HEK293 (cell line): ENCODE measurements at regions not wholly inside any gene's neighbourhood (a gene's known extent, or its start where the extent isn't known, plus 50 kb on each side); places are given as distances from the start of the nearest gene placed in this dataset.

Experiments used
- CTCF ChIA-PET: fragments of 350-600 bp; formaldehyde crosslinking; extraction: SDS; loops from one replicate; lab custom pipeline; 2021; ENCODE audit warnings: antibody characterized with exemption; lab: Yijun Ruan, JAX
- POLR2A ChIA-PET: fragments of 300-600 bp; formaldehyde crosslinking; extraction: SDS; loops from one replicate; lab custom pipeline; 2020; ENCODE audit warnings: antibody characterized with exemption, inconsistent platforms; lab: Yijun Ruan, JAX
- H3K27ac ChIP-seq: fragments of 200-500 bp; sonication (Bioruptor generic); 2 replicates; pipeline ENCODE4 v1.5.1; 2014; ENCODE audit warnings: low read depth, low read length, control low read depth, inconsistent platforms; ENCODE audit errors: extremely low read depth
- H3K36me3 ChIP-seq, 2 experiments: fragments of 200-500 bp in 1 of 2; sonication (Bioruptor generic) in 1 of 2; 1 replicate in 1 of 2; 2 replicates in 1 of 2; pipeline ENCODE4 v1.5.1; 2014 to 2017; ENCODE audit warnings: inconsistent platforms in 2 of 2, low read length in 2 of 2; ENCODE audit not compliant: control insufficient read depth in 2 of 2, insufficient read depth in 1 of 2
- H3K4me1 ChIP-seq: fragments of 200-500 bp; sonication (Bioruptor generic); 2 replicates; pipeline ENCODE4 v1.5.1; 2014; ENCODE audit warnings: mild to moderate bottlenecking, low read length, inconsistent platforms; ENCODE audit not compliant: control insufficient read depth, insufficient read depth
- H3K4me3 ChIP-seq: 2 replicates; pipeline ENCODE4 v1.5.1; 2011; ENCODE audit warnings: low read depth, mild to moderate bottlenecking, control low read depth, low read length, moderate library complexity
- H3K9me3 ChIP-seq: fragments of 200-500 bp; sonication (Bioruptor generic); 2 replicates; pipeline ENCODE4 v1.5.1; 2014; ENCODE audit warnings: low read depth, low read length, inconsistent platforms; ENCODE audit not compliant: control insufficient read depth, insufficient read depth
- EGR2 ChIP-seq: fragments of 450-650 bp; formaldehyde crosslinking; IDR thresholded peaks from 2 replicates; pipeline ENCODE4 v1.5.1; 2016; ENCODE audit warnings: low read depth, missing biosample characterization, missing genetic modification characterization
- GLIS2 ChIP-seq: fragments of 450-650 bp; formaldehyde crosslinking; IDR thresholded peaks from 2 replicates; pipeline ENCODE4 v1.5.1; 2016; ENCODE audit warnings: missing biosample characterization, missing genetic modification characterization
- KLF8 ChIP-seq: fragments of 450-650 bp; formaldehyde crosslinking; IDR thresholded peaks from 2 replicates; pipeline ENCODE4 v1.5.1; 2016; ENCODE audit warnings: missing biosample characterization, missing genetic modification characterization
- SETDB1 ChIP-seq: IDR thresholded peaks from one replicate; pipeline ENCODE4 v1.6.1; 2017; ENCODE audit warnings: mild to moderate bottlenecking, low read length, moderate library complexity, mixed read lengths; ENCODE audit not compliant: insufficient read length
- YY2 ChIP-seq: fragments of 450-650 bp; formaldehyde crosslinking; IDR thresholded peaks from 2 replicates; pipeline ENCODE4 v1.5.1; 2016; ENCODE audit warnings: missing biosample characterization, missing genetic modification characterization
- ZBTB17 ChIP-seq: fragments of 450-650 bp; formaldehyde crosslinking; IDR thresholded peaks from 2 replicates; pipeline ENCODE4 v1.5.1; 2016; ENCODE audit warnings: missing biosample characterization, missing genetic modification characterization
- ZBTB21 ChIP-seq: fragments of 450-650 bp; formaldehyde crosslinking; IDR thresholded peaks from 2 replicates; pipeline ENCODE4 v1.5.1; 2017; ENCODE audit warnings: missing biosample characterization, missing genetic modification characterization
- ZFP3 ChIP-seq: fragments of 450-650 bp; formaldehyde crosslinking; IDR thresholded peaks from 2 replicates; pipeline ENCODE4 v1.5.1; 2016; ENCODE audit warnings: low read depth, missing biosample characterization, missing genetic modification characterization
- ZFP37 ChIP-seq: fragments of 450-650 bp; formaldehyde crosslinking; IDR thresholded peaks from 2 replicates; pipeline ENCODE4 v1.5.1; 2016; ENCODE audit warnings: missing biosample characterization, missing genetic modification characterization
- ZNF121 ChIP-seq: fragments of 450-650 bp; formaldehyde crosslinking; IDR thresholded peaks from 2 replicates; pipeline ENCODE4 v1.5.1; 2016; ENCODE audit warnings: missing biosample characterization, missing genetic modification characterization
- ZNF274 ChIP-seq, 2 experiments: fragments of 200-500 bp in 1 of 2; fragments of 450-650 bp in 1 of 2; sonication (Bioruptor generic) in 1 of 2; formaldehyde crosslinking in 1 of 2; IDR thresholded peaks; 2 replicates each; pipeline versions ENCODE4 v1.5.1 to v1.6.1; 2014 to 2016; ENCODE audit warnings: borderline replicate concordance in 1 of 2, inconsistent platforms in 1 of 2, low read length in 1 of 2, missing biosample characterization in 1 of 2, missing genetic modification characterization in 1 of 2
- ZNF341 ChIP-seq: fragments of 450-650 bp; formaldehyde crosslinking; IDR thresholded peaks from 2 replicates; pipeline ENCODE4; 2016; ENCODE audit warnings: low read depth, missing biosample characterization, missing genetic modification characterization
- ZNF48 ChIP-seq: fragments of 450-650 bp; formaldehyde crosslinking; IDR thresholded peaks from 2 replicates; pipeline ENCODE4 v1.5.1; 2016; ENCODE audit warnings: missing biosample characterization, missing genetic modification characterization
- ZNF654 ChIP-seq: fragments of 450-650 bp; formaldehyde crosslinking; IDR thresholded peaks from 2 replicates; pipeline ENCODE4 v1.5.1; 2016; ENCODE audit warnings: low read depth, missing biosample characterization, missing genetic modification characterization
- ZNF660 ChIP-seq: fragments of 450-650 bp; IDR thresholded peaks from 2 replicates; pipeline ENCODE4 v1.5.1; 2018; ENCODE audit warnings: missing biosample characterization, mild to moderate bottlenecking, missing genetic modification characterization
- ZNF670 ChIP-seq: fragments of 450-650 bp; formaldehyde crosslinking; IDR thresholded peaks from 2 replicates; pipeline ENCODE4 v1.5.1; 2016; ENCODE audit warnings: missing biosample characterization, missing genetic modification characterization, low read depth
- TF ChIP-seq, protein P1 (sequence below): fragments of 450-650 bp; formaldehyde crosslinking; IDR thresholded peaks from 2 replicates; pipeline ENCODE4 v1.5.1; 2016; ENCODE audit warnings: missing biosample characterization, missing genetic modification characterization, borderline replicate concordance
- TF ChIP-seq, protein P2 (sequence below): fragments of 450-650 bp; formaldehyde crosslinking; IDR thresholded peaks from 2 replicates; pipeline ENCODE4 v1.5.1; 2016; ENCODE audit warnings: missing biosample characterization, missing genetic modification characterization
- TF ChIP-seq, protein P3 (sequence below): fragments of 450-650 bp; formaldehyde crosslinking; IDR thresholded peaks from 2 replicates; pipeline ENCODE4; 2016; ENCODE audit warnings: missing biosample characterization, missing genetic modification characterization
- TF ChIP-seq, protein P4 (sequence below): fragments of 450-650 bp; IDR thresholded peaks from 2 replicates; pipeline ENCODE4 v1.5.1; 2018; ENCODE audit warnings: missing biosample characterization, missing genetic modification characterization
- TF ChIP-seq, protein P5 (sequence below): fragments of 450-650 bp; formaldehyde crosslinking; optimal IDR thresholded peaks from 2 replicates; pipeline ENCODE3; 2016; ENCODE audit warnings: missing biosample characterization, mild to moderate bottlenecking, missing genetic modification characterization

DNA sequence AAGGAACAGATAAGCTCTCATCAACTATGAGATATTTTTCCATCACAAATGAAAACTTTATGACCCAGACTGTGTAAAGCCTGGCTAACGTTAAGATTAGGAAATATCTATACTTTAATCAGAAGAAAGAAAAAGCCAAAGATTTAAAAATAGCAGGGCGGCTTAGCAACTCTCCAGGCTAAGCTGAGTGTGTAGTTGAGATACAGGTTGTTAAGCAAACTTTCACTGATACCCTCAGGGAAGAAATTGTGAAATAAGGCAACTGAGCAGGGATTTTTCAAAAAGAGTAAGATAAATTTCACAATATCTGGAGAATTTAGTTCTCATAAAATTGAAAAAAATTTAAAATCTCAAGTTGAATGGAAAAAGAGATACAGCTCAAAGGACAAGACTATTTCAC, 382.0 kb downstream of the RAPGEF2 start (continued):
- TF ChIP-seq, protein P1, sequence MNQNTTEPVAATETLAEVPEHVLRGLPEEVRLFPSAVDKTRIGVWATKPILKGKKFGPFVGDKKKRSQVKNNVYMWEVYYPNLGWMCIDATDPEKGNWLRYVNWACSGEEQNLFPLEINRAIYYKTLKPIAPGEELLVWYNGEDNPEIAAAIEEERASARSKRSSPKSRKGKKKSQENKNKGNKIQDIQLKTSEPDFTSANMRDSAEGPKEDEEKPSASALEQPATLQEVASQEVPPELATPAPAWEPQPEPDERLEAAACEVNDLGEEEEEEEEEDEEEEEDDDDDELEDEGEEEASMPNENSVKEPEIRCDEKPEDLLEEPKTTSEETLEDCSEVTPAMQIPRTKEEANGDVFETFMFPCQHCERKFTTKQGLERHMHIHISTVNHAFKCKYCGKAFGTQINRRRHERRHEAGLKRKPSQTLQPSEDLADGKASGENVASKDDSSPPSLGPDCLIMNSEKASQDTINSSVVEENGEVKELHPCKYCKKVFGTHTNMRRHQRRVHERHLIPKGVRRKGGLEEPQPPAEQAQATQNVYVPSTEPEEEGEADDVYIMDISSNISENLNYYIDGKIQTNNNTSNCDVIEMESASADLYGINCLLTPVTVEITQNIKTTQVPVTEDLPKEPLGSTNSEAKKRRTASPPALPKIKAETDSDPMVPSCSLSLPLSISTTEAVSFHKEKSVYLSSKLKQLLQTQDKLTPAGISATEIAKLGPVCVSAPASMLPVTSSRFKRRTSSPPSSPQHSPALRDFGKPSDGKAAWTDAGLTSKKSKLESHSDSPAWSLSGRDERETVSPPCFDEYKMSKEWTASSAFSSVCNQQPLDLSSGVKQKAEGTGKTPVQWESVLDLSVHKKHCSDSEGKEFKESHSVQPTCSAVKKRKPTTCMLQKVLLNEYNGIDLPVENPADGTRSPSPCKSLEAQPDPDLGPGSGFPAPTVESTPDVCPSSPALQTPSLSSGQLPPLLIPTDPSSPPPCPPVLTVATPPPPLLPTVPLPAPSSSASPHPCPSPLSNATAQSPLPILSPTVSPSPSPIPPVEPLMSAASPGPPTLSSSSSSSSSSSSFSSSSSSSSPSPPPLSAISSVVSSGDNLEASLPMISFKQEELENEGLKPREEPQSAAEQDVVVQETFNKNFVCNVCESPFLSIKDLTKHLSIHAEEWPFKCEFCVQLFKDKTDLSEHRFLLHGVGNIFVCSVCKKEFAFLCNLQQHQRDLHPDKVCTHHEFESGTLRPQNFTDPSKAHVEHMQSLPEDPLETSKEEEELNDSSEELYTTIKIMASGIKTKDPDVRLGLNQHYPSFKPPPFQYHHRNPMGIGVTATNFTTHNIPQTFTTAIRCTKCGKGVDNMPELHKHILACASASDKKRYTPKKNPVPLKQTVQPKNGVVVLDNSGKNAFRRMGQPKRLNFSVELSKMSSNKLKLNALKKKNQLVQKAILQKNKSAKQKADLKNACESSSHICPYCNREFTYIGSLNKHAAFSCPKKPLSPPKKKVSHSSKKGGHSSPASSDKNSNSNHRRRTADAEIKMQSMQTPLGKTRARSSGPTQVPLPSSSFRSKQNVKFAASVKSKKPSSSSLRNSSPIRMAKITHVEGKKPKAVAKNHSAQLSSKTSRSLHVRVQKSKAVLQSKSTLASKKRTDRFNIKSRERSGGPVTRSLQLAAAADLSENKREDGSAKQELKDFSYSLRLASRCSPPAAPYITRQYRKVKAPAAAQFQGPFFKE (tag by site-specific recombination): no peak

DNA sequence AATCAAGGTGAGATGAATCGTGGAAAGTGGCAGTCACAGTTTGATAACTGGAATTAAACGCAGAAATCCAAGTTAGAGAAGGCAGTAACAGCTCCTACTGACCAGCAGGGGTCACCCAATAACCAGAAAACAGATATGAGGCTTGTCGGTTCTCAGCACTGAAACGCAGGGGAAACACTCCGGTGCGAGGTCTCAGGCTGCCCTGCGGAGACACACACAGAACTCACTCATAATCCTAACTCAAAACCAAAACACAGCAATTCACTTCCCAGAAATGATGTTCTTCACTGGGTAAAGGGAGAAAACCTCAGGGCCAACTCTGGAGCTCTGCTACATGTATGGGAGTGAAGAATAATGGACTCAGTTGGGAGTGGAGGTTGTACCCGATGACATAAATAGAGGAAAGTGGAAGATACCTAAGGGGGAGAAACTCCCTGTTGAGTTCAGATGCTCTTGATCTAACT, 384.4 kb downstream of the RAPGEF2 start:
- Histone ChIP-seq H3K27ac (no peak overlapping the region), H3K36me3 (no peaks in the 10 kb centered on the region), H3K4me1 (no peaks in the 10 kb centered on the region), H3K4me3 (no peak overlapping the region), H3K9me3 (no peaks in the 10 kb centered on the region)
- POLR2A ChIA-PET: no interaction called here
- CTCF ChIA-PET: interaction anchor here (0.6 to 3.2 kb wide), 8 partner anchors 9 to 630 kb away, joined by 3 to 18 read pairs (median 3); no protein-coding TSS in a partner anchor
- TF ChIP-seq ZNF670 (no peak), ZNF48 (tag by site-specific recombination) (no peak), ZBTB17 (tag by site-specific recombination) (peak; percentile 27; the same call in 1 of the 2 replicates), KLF8 (no peak), ZFP37 (tag by site-specific recombination) (no peak), ZNF660 (no peak), YY2 (no peak), ZNF654 (tag by site-specific recombination) (peak; percentile 87), ZNF341 (tag by site-specific recombination) (no peak), ZNF274 (IDR thresholded peaks at IDR 0.05; ENCODE audit: low read length) (no peak), ZNF274 (tag by site-specific recombination; IDR thresholded peaks at IDR 0.05; ENCODE audit: borderline replicate concordance) (no peak), ZNF121 (tag by site-specific recombination) (no peak), ZBTB21 (no peak)
- TF ChIP-seq, protein P2, sequence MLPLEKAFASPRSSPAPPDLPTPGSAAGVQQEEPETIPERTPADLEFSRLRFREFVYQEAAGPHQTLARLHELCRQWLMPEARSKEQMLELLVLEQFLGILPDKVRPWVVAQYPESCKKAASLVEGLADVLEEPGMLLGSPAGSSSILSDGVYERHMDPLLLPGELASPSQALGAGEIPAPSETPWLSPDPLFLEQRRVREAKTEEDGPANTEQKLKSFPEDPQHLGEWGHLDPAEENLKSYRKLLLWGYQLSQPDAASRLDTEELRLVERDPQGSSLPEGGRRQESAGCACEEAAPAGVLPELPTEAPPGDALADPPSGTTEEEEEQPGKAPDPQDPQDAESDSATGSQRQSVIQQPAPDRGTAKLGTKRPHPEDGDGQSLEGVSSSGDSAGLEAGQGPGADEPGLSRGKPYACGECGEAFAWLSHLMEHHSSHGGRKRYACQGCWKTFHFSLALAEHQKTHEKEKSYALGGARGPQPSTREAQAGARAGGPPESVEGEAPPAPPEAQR (tag by site-specific recombination): no peak
- TF ChIP-seq, protein P3, sequence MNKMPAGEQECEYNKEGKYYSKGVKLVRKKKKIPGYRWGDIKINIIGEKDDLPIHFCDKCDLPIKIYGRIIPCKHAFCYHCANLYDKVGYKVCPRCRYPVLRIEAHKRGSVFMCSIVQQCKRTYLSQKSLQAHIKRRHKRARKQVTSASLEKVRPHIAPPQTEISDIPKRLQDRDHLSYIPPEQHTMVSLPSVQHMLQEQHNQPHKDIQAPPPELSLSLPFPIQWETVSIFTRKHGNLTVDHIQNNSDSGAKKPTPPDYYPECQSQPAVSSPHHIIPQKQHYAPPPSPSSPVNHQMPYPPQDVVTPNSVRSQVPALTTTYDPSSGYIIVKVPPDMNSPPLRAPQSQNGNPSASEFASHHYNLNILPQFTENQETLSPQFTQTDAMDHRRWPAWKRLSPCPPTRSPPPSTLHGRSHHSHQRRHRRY (tag by site-specific recombination): no peak

DNA sequence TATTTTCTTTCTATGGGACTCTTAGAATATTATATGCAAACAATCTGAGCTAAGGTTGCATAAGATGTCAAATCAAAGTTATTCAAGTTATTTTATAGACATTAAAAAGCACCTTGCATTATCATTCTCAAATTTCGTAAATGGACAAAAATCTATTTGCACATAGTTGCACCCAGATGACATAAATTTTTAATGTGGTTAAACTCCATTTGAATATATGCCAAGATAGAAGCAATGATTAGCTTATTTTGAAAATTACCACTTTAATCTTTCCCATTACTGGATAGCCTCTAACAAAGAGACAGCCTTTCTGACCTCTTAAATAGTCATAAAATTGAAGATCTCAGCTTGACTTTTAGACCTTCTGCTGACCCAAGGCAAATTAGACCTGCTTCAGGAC, 386.8 kb downstream of the RAPGEF2 start:
- CTCF ChIA-PET: interaction anchor here (0.7 kb wide), 1 partner anchor 494 kb away, joined by 3 read pairs; no protein-coding TSS in a partner anchor
- H3K36me3 ChIP-seq: no peaks in the 10 kb centered on the region
- no peaks in the 10 kb centered on the region for H3K4me1 ChIP-seq
- no peak for TF ChIP-seq EGR2
- TF ChIP-seq SETDB1: no peak
- TF ChIP-seq, protein P4, sequence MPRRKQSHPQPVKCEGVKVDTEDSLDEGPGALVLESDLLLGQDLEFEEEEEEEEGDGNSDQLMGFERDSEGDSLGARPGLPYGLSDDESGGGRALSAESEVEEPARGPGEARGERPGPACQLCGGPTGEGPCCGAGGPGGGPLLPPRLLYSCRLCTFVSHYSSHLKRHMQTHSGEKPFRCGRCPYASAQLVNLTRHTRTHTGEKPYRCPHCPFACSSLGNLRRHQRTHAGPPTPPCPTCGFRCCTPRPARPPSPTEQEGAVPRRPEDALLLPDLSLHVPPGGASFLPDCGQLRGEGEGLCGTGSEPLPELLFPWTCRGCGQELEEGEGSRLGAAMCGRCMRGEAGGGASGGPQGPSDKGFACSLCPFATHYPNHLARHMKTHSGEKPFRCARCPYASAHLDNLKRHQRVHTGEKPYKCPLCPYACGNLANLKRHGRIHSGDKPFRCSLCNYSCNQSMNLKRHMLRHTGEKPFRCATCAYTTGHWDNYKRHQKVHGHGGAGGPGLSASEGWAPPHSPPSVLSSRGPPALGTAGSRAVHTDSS: no peak
- TF ChIP-seq GLIS2 (tag by site-specific recombination): no peak
- TF ChIP-seq, protein P5, sequence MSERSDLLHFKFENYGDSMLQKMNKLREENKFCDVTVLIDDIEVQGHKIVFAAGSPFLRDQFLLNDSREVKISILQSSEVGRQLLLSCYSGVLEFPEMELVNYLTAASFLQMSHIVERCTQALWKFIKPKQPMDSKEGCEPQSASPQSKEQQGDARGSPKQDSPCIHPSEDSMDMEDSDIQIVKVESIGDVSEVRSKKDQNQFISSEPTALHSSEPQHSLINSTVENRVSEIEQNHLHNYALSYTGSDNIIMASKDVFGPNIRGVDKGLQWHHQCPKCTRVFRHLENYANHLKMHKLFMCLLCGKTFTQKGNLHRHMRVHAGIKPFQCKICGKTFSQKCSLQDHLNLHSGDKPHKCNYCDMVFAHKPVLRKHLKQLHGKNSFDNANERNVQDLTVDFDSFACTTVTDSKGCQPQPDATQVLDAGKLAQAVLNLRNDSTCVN: no peak
- no peak for TF ChIP-seq ZFP3

More for the DNA sequence above, 386.8 kb downstream of the RAPGEF2 start:
- Histone ChIP-seq H3K27ac (no peak overlapping the region), H3K9me3 (no peaks in the 10 kb centered on the region), H3K4me3 (no peak overlapping the region)
- POLR2A ChIA-PET: no interaction called here
